GM23338 (cell line): ENCODE measurements at regions not wholly inside any gene's neighbourhood (a gene's known extent, or its start where the extent isn't known, plus 50 kb on each side); places are given as distances from the start of the nearest gene placed in this dataset.

Experiments
- CREB1 ChIP-seq: fragments of 250-450 bp; sonication (Bioruptor Pico); IDR thresholded peaks from 2 replicates; pipeline ENCODE4 v1.5.0; 2020; ENCODE audit warnings: low read depth, mild to moderate bottlenecking, moderate library complexity
- EZH2 ChIP-seq: fragments of 200-600 bp; sonication (generic); IDR thresholded peaks from one replicate; pipeline ENCODE4 v1.8.0; 2017; ENCODE audit warnings: antibody characterized with exemption, mild to moderate bottlenecking, low read depth; ENCODE audit not compliant: unreplicated experiment
- EZH2phosphoT487 ChIP-seq: fragments of 200-600 bp; sonication (generic); IDR thresholded peaks from one replicate; pipeline ENCODE4 v1.8.1; 2018; ENCODE audit warnings: antibody characterized with exemption; ENCODE audit not compliant: unreplicated experiment
- JUNB ChIP-seq: IDR thresholded peaks from one replicate; pipeline ENCODE4 v1.6.1; 2016; ENCODE audit warnings: antibody characterized with exemption; ENCODE audit not compliant: unreplicated experiment
- NANOG ChIP-seq: IDR thresholded peaks from 2 replicates; pipeline ENCODE4 v1.6.1; 2016; ENCODE audit warnings: antibody characterized with exemption, borderline replicate concordance
- POLR2AphosphoS5 ChIP-seq: IDR thresholded peaks from 2 replicates; pipeline ENCODE4 v1.6.1; 2016; ENCODE audit warnings: antibody characterized with exemption, low read depth
- STAT1 ChIP-seq: IDR thresholded peaks from one replicate; pipeline ENCODE4 v1.6.1; 2016; ENCODE audit warnings: antibody characterized with exemption; ENCODE audit not compliant: unreplicated experiment
- ZNF114 ChIP-seq: fragments of 250-450 bp; sonication (Bioruptor Pico); IDR thresholded peaks from 2 replicates; pipeline ENCODE4 v1.5.0; 2020; ENCODE audit warnings: mild to moderate bottlenecking, moderate library complexity
- ZNF331 ChIP-seq: fragments of 250-450 bp; sonication (Bioruptor Pico); IDR thresholded peaks from 2 replicates; pipeline ENCODE4 v1.5.0; 2020; ENCODE audit warnings: low read depth, mild to moderate bottlenecking, moderate library complexity
- TF ChIP-seq, protein P1 (sequence below), 2 experiments: fragments of 200-600 bp in 1 of 2; sonication (generic) in 1 of 2; conservative IDR thresholded peaks; 2 replicates each; pipeline versions ENCODE4 v1.5.1 to v1.6.1; 2016 to 2017; ENCODE audit warnings: antibody characterized with exemption in 2 of 2, low read depth in 2 of 2, mild to moderate bottlenecking in 2 of 2, moderate library complexity in 1 of 2
- TF ChIP-seq, protein P2 (sequence below): IDR thresholded peaks from one replicate; pipeline ENCODE4 v1.6.1; 2018; ENCODE audit warnings: antibody characterized with exemption; ENCODE audit not compliant: unreplicated experiment
- TF ChIP-seq, protein P3 (sequence below): fragments of 250-450 bp; sonication (Bioruptor Pico); IDR thresholded peaks from 2 replicates; pipeline ENCODE4 v1.5.0; 2020; ENCODE audit warnings: mild to moderate bottlenecking, moderate library complexity

DNA sequence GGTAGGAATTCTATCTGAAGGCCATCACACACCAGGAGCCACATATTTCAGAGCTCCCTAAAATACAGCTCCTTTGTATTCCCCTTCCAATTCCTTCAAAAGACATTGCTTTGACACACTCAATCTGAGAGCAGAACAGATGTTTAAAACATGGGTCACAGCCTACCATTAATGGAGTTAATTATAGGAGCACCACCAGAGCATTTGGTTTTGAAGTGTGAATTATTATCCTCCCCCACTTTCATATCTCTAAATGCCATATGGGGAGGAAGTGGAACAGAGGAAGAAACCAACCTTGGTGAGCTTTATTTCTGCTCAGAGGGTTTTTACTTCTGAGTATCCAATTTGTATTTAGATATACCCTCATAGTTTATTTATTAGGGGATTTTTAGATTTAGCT lies 50.7 kb upstream of the TNFRSF21 start:
- TF ChIP-seq, protein P1, sequence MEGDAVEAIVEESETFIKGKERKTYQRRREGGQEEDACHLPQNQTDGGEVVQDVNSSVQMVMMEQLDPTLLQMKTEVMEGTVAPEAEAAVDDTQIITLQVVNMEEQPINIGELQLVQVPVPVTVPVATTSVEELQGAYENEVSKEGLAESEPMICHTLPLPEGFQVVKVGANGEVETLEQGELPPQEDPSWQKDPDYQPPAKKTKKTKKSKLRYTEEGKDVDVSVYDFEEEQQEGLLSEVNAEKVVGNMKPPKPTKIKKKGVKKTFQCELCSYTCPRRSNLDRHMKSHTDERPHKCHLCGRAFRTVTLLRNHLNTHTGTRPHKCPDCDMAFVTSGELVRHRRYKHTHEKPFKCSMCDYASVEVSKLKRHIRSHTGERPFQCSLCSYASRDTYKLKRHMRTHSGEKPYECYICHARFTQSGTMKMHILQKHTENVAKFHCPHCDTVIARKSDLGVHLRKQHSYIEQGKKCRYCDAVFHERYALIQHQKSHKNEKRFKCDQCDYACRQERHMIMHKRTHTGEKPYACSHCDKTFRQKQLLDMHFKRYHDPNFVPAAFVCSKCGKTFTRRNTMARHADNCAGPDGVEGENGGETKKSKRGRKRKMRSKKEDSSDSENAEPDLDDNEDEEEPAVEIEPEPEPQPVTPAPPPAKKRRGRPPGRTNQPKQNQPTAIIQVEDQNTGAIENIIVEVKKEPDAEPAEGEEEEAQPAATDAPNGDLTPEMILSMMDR (conservative IDR thresholded peaks at IDR 0.05; ENCODE audit: low read depth in 2 of 2) = no peak
- TF ChIP-seq CREB1 (CRISPR knock-in tag) (no peak), POLR2AphosphoS5 (no peak), JUNB (no peak), EZH2phosphoT487 (no peak), EZH2 (no peak), NANOG (no peak), STAT1 (no peak), ZNF331 (no peak), ZNF114 (no peak)
- TF ChIP-seq, protein P2, sequence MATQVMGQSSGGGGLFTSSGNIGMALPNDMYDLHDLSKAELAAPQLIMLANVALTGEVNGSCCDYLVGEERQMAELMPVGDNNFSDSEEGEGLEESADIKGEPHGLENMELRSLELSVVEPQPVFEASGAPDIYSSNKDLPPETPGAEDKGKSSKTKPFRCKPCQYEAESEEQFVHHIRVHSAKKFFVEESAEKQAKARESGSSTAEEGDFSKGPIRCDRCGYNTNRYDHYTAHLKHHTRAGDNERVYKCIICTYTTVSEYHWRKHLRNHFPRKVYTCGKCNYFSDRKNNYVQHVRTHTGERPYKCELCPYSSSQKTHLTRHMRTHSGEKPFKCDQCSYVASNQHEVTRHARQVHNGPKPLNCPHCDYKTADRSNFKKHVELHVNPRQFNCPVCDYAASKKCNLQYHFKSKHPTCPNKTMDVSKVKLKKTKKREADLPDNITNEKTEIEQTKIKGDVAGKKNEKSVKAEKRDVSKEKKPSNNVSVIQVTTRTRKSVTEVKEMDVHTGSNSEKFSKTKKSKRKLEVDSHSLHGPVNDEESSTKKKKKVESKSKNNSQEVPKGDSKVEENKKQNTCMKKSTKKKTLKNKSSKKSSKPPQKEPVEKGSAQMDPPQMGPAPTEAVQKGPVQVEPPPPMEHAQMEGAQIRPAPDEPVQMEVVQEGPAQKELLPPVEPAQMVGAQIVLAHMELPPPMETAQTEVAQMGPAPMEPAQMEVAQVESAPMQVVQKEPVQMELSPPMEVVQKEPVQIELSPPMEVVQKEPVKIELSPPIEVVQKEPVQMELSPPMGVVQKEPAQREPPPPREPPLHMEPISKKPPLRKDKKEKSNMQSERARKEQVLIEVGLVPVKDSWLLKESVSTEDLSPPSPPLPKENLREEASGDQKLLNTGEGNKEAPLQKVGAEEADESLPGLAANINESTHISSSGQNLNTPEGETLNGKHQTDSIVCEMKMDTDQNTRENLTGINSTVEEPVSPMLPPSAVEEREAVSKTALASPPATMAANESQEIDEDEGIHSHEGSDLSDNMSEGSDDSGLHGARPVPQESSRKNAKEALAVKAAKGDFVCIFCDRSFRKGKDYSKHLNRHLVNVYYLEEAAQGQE = no peak
- TF ChIP-seq, protein P3, sequence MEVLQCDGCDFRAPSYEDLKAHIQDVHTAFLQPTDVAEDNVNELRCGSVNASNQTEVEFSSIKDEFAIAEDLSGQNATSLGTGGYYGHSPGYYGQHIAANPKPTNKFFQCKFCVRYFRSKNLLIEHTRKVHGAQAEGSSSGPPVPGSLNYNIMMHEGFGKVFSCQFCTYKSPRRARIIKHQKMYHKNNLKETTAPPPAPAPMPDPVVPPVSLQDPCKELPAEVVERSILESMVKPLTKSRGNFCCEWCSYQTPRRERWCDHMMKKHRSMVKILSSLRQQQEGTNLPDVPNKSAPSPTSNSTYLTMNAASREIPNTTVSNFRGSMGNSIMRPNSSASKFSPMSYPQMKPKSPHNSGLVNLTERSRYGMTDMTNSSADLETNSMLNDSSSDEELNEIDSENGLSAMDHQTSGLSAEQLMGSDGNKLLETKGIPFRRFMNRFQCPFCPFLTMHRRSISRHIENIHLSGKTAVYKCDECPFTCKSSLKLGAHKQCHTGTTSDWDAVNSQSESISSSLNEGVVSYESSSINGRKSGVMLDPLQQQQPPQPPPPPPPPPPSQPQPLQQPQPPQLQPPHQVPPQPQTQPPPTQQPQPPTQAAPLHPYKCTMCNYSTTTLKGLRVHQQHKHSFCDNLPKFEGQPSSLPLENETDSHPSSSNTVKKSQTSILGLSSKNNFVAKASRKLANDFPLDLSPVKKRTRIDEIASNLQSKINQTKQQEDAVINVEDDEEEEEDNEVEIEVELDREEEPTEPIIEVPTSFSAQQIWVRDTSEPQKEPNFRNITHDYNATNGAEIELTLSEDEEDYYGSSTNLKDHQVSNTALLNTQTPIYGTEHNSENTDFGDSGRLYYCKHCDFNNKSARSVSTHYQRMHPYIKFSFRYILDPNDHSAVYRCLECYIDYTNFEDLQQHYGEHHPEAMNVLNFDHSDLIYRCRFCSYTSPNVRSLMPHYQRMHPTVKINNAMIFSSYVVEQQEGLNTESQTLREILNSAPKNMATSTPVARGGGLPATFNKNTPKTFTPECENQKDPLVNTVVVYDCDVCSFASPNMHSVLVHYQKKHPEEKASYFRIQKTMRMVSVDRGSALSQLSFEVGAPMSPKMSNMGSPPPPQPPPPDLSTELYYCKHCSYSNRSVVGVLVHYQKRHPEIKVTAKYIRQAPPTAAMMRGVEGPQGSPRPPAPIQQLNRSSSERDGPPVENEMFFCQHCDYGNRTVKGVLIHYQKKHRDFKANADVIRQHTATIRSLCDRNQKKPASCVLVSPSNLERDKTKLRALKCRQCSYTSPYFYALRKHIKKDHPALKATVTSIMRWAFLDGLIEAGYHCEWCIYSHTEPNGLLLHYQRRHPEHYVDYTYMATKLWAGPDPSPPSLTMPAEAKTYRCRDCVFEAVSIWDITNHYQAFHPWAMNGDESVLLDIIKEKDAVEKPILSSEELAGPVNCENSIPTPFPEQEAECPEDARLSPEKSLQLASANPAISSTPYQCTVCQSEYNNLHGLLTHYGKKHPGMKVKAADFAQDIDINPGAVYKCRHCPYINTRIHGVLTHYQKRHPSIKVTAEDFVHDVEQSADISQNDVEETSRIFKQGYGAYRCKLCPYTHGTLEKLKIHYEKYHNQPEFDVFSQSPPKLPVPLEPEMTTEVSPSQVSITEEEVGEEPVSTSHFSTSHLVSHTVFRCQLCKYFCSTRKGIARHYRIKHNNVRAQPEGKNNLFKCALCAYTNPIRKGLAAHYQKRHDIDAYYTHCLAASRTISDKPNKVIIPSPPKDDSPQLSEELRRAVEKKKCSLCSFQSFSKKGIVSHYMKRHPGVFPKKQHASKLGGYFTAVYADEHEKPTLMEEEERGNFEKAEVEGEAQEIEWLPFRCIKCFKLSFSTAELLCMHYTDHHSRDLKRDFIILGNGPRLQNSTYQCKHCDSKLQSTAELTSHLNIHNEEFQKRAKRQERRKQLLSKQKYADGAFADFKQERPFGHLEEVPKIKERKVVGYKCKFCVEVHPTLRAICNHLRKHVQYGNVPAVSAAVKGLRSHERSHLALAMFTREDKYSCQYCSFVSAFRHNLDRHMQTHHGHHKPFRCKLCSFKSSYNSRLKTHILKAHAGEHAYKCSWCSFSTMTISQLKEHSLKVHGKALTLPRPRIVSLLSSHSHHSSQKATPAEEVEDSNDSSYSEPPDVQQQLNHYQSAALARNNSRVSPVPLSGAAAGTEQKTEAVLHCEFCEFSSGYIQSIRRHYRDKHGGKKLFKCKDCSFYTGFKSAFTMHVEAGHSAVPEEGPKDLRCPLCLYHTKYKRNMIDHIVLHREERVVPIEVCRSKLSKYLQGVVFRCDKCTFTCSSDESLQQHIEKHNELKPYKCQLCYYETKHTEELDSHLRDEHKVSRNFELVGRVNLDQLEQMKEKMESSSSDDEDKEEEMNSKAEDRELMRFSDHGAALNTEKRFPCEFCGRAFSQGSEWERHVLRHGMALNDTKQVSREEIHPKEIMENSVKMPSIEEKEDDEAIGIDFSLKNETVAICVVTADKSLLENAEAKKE (CRISPR knock-in tag) = no peak
